ENCODE measurements at regions not wholly inside any gene's neighbourhood (a gene's known extent, or its start where the extent isn't known, plus 50 kb on each side); places are given as distances from the start of the nearest gene placed in this dataset.

DNA sequence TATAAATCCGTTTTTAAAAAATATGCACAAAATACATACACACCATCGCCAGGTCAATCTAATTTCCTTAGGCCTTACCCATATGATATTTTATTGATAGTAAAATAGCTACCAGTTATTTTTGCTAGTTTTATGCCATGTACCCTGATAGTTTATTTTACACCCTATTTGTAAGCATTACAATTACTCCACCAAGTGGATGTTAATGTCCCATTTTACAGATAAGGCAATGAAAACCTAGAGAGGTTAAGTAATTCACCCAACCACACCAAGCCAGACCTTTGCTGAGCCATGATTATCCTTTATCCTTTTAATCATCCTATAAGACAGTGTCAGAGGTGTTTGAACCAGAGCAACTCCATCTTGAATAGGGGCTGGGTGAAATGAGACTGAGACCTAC lies 86.8 kb downstream of the CBLN4 start:
- H3K27ac ChIP-seq = no peak overlapping the region
- TF ChIP-seq, protein P1, sequence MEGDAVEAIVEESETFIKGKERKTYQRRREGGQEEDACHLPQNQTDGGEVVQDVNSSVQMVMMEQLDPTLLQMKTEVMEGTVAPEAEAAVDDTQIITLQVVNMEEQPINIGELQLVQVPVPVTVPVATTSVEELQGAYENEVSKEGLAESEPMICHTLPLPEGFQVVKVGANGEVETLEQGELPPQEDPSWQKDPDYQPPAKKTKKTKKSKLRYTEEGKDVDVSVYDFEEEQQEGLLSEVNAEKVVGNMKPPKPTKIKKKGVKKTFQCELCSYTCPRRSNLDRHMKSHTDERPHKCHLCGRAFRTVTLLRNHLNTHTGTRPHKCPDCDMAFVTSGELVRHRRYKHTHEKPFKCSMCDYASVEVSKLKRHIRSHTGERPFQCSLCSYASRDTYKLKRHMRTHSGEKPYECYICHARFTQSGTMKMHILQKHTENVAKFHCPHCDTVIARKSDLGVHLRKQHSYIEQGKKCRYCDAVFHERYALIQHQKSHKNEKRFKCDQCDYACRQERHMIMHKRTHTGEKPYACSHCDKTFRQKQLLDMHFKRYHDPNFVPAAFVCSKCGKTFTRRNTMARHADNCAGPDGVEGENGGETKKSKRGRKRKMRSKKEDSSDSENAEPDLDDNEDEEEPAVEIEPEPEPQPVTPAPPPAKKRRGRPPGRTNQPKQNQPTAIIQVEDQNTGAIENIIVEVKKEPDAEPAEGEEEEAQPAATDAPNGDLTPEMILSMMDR (conservative IDR thresholded peaks at IDR 0.05) = no peak

DNA sequence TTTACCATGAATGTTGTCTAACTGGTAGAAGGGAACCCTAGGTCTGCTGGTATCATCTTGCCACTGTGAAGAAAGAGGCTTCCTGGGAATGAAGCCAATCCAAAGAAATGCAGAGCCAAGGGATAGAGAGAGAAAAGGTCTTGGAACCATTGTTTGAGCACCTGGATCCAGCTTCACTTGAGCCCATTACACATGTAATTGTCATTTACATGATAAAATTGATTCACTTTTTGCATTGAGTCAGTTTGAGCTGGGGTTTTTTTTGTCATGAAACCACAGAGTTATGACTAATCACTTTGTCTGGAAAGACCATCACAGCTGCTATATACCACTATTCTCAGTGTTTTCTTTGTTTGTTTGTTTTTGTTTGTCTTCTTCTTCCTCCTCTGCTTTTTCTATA lies 112.3 kb downstream of the CBLN4 start:
- TF ChIP-seq, protein P1 (conservative IDR thresholded peaks at IDR 0.05) = no peak
- H3K27ac ChIP-seq = no peak overlapping the region

DNA sequence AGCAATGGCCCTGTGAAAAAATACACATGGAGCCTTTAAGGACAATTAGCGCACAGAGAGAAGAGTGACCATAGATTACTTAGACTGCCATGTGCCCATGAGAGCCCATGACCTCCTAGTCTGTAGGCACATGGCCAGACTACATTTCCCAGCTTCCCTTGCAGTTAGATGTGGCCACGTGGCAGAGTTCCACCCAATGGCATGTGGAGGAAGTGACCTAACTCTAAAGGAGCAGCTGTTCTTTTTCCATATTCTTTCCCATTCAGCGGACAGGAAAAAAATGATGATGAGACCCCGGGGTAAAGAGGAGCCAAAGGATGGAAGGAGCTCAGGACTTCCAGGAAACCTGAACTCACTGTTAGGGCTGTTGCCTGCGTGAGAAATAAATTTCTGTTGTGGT lies 116.6 kb downstream of the CBLN4 start:
- no peak overlapping the region for H3K27ac ChIP-seq
- TF ChIP-seq, protein P1 (conservative IDR thresholded peaks at IDR 0.05) = no peak

DNA sequence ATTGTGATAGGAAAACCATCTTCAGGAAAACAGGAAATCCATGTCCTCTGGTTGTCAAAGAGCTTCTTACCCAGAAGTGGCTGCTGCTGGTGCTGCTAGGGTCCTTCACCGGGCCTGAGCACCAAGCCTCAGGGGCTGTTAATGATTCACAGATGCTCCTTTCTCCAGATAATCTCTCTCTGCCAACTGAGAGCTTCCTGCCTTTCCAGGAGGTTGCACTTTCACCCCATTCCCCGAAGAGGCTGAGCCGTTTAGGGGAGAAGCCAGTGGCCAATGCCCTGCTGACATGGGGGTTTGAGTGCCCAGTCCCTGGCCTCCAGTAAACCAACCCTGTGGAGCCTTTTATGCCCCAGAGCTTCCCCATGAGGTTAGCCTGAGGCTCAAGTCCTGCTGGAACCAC lies 122.4 kb downstream of the CBLN4 start:
- TF ChIP-seq, protein P1 (conservative IDR thresholded peaks at IDR 0.05) = no peak
- peak overlapping the region; percentile 18; the same call in 1 of the 2 replicates for H3K27ac ChIP-seq

DNA sequence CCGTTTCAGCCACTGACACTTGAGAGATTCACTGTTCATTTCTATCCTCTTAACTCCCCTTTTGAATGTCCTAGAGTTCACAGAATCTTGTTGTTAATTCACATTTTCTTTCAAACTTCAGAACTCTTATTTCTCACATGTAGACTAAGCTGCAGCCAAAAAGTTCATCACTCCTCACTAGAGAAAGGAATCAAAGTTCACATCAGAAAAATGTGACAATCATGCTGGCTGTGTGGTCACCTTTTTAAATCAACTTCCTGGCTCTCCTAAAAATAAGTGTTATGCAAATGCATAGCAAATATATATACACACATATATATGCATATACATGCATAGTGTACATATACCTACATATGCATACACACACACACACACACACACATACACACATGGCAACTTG lies 123.0 kb downstream of the CBLN4 start:
- TF ChIP-seq, protein P1 (conservative IDR thresholded peaks at IDR 0.05) = no peak
- H3K27ac ChIP-seq = peak overlapping the region; percentile 78; the same call in 1 of the 2 replicates

DNA sequence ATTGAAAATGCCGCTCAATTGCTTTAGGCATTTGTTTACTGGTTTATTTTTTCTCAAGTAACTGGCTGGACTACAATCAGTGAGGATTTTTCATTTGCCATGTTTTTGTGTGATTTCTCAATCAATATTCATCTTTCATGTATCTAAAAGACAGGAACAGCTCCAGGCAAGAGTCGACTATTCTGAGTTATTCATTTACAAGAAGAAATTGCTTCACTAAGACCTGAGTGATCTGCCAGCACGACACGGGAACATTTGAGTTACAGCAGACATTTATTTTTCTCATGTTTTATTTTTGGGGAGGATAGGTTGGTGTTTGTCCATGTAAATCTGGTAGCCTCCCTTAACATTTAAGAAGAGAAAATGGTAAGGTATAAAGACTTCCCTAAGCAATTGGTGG lies 124.1 kb downstream of the CBLN4 start:
- peak overlapping the region; percentile 78 for H3K27ac ChIP-seq
- TF ChIP-seq, protein P1 (conservative IDR thresholded peaks at IDR 0.05) = no peak

DNA sequence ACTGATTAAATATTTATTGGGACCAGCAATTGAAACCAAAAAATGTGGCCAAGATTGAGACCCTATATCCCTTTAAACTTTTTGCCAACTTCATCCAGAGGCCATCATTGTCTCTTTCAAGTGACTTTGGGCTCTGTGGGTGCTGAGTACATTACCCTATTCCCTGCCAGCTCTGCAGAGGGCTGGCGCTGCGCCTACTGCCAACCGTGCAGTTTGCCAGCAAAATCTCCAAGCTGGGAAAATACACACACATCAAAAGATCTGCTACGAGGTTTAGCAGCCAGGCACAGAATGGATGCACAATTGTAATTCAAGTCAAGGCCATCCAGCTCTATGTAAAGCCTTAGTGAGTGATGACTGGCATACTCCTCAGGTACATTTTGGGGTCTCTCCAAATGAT lies 125.0 kb downstream of the CBLN4 start:
- peak overlapping the region; percentile 78 for H3K27ac ChIP-seq
- TF ChIP-seq, protein P1 (conservative IDR thresholded peaks at IDR 0.05) = no peak

DNA sequence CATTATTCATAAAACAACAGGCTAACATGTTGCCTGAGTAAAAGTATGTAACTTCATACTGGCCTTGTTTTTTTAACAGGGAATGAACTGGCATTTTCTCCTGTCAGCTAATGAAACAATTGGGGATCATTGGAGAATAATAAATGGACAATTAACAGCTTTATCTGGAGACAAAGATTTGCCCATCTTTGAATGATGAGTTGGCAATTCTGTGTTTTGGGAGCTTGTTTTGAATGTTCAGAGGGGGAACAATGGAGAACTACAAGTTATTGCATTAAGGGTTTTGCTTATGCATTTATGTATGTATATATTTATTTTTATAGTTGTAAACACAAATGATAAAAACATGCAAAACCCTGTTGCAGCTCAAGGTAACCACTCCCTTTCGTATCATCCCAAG lies 150.3 kb downstream of the CBLN4 start:
- H3K27ac ChIP-seq = no peak overlapping the region
- TF ChIP-seq, protein P1 (conservative IDR thresholded peaks at IDR 0.05) = no peak
